RWPE1 (cell line): ENCODE measurements at regions not wholly inside any gene's neighbourhood (a gene's known extent, or its start where the extent isn't known, plus 50 kb on each side); places are given as distances from the start of the nearest gene placed in this dataset.

Experiments used
- CTCF ChIA-PET: fragments of 350-600 bp; sonication (Branson Sonifier 250); formaldehyde crosslinking; extraction: SDS; loops from one replicate; lab custom pipeline; 2021; lab: Yijun Ruan, JAX
- POLR2A ChIA-PET: fragments of 400-600 bp; formaldehyde crosslinking; extraction: SDS; loops from one replicate; lab custom pipeline; 2020; ENCODE audit warnings: antibody characterized with exemption; ENCODE audit not compliant: low non-redundant PET; lab: Yijun Ruan, JAX
- DNase-seq: peaks from one replicate; pipeline ENCODE4 v3.0.0; 2012; ENCODE audit warnings: low spot score
- H3K27ac ChIP-seq: fragments of 450-650 bp; 2 replicates; pipeline ENCODE4 v1.5.1; 2017
- CTCF ChIP-seq: fragments of 450-650 bp; conservative IDR thresholded peaks from 2 replicates; pipeline ENCODE4 v1.5.1; 2017; ENCODE audit warnings: low read depth, mild to moderate bottlenecking

GRCh38 chr18:78517328-78517727 lies 462.3 kb upstream of the SALL3 start:
- DNase-seq: no peak
- CTCF ChIA-PET: interaction anchor here (0.6 kb wide), 1 partner anchor 343 kb away, joined by 4 read pairs; no protein-coding TSS in a partner anchor
- POLR2A ChIA-PET: no interaction called here
- no peak overlapping the region for H3K27ac ChIP-seq
- no peak for TF ChIP-seq CTCF

GRCh38 chr18:78517973-78518372 lies 461.6 kb upstream of the SALL3 start:
- CTCF ChIA-PET: interaction anchor here (0.6 kb wide), 1 partner anchor 342 kb away, joined by 4 read pairs; no protein-coding TSS in a partner anchor
- no peak for DNase-seq
- POLR2A ChIA-PET: interaction anchor here (0.6 kb wide), 1 partner anchor 20 kb away, joined by 3 read pairs; no protein-coding TSS in a partner anchor
- H3K27ac ChIP-seq: no peak overlapping the region
- TF ChIP-seq CTCF: no peak

- ChIA-PET POLR2A (no interaction called here), CTCF (no interaction called here)
- no peak for TF ChIP-seq CTCF
- no peak overlapping the region for H3K27ac ChIP-seq
- DNase-seq: no peak
Observed at GRCh38 chr18:78518805-78519204, 460.8 kb upstream of the SALL3 start.

- H3K27ac ChIP-seq: no peak overlapping the region
- TF ChIP-seq CTCF: no peak
- no peak for DNase-seq
- CTCF ChIA-PET: no interaction called here
- POLR2A ChIA-PET: no interaction called here
Observed at GRCh38 chr18:78519394-78520062, 460.1 kb upstream of the SALL3 start.

- POLR2A ChIA-PET: no interaction called here
- H3K27ac ChIP-seq: no peak overlapping the region
- CTCF ChIA-PET: no interaction called here
- DNase-seq: no peak
- TF ChIP-seq CTCF: no peak
Observed at GRCh38 chr18:78521136-78521535, 458.5 kb upstream of the SALL3 start.

- no peak overlapping the region for H3K27ac ChIP-seq
- ChIA-PET CTCF (no interaction called here), POLR2A (no interaction called here)
- TF ChIP-seq CTCF: no peak
- no peak for DNase-seq
Observed at GRCh38 chr18:78521744-78522143, 457.9 kb upstream of the SALL3 start.
